22Rv1 (cell line): ENCODE measurements at regions not wholly inside any gene's neighbourhood (a gene's known extent, or its start where the extent isn't known, plus 50 kb on each side); places are given as distances from the start of the nearest gene placed in this dataset.
A peak's percentile ranks its signal among the peaks of the same experiment; 100 is the strongest.
"Not testable (repeated sequence)": the region's sequence is repeated elsewhere in the genome, so short reads cannot be mapped to it uniquely, and the experiment has no call there.

Experiments
- H3K27ac ChIP-seq: fragments of 450-650 bp; 2 replicates; pipeline ENCODE4 v1.5.1; 2017
- CTCF ChIP-seq: fragments of 450-650 bp; IDR thresholded peaks from 2 replicates; pipeline ENCODE4 v1.5.1; 2017; ENCODE audit warnings: mild to moderate bottlenecking
- ZFX ChIP-seq: fragments of 450-650 bp; IDR thresholded peaks from 2 replicates; pipeline ENCODE4 v1.6.1; 2017; ENCODE audit warnings: antibody characterized with exemption, borderline replicate concordance

GRCh38 chr9:14994738-14995137 is 84.5 kb upstream of the FREM1 start:
- TF ChIP-seq CTCF (no peak), ZFX (no peak)
- H3K27ac ChIP-seq: no peak overlapping the region

DNA sequence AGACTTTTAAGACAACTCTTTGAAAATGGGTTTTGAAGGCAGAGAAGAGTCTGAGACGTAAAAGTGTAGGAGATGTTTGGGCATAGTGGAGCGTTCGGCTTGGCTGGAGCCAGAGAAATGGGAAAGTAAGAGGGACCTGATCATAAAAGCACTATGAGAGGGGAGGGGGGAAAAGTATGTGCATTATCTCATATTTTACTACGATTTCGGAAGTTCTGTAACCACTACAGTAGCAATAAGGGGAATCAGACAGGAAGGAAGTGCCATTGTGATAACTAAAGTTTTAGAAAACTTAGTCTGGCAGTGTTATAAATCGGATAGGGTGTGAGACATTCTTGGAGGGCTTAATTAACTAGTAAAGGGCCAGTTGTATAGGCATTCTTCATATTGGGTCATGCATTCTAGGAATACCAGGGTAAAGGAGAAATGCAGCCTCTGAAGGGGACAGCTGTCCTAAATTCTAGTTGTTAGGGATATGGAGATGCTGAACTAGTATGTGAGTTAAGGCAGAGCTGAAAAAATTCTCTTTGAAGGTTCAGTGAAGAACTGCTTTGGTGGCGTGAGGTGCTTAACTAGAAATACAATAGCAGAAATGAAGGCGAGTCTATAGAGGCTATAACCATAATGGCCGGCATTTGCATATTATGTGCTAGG is 83.8 kb upstream of the FREM1 start:
- peak overlapping the region; percentile 60 for H3K27ac ChIP-seq
- TF ChIP-seq CTCF: no peak
- no peak for TF ChIP-seq ZFX

GRCh38 chr9:14993061-14993800 is 83.0 kb upstream of the FREM1 start:
- TF ChIP-seq CTCF: no peak
- TF ChIP-seq ZFX: no peak
- peak overlapping the region; percentile 60 for H3K27ac ChIP-seq

- TF ChIP-seq CTCF (no peak), ZFX (no peak)
- peak overlapping the region; percentile 60 for H3K27ac ChIP-seq
Measured at GRCh38 chr9:14992516-14992915, 82.3 kb upstream of the FREM1 start.

GRCh38 chr9:14992081-14992480 is 81.9 kb upstream of the FREM1 start:
- TF ChIP-seq ZFX (no peak), CTCF (no peak)
- peak overlapping the region; percentile 60; the same call in 1 of the 2 replicates for H3K27ac ChIP-seq

- H3K27ac ChIP-seq: not testable (repeated sequence)
Measured at GRCh38 chr9:14990647-14991046, 80.4 kb upstream of the FREM1 start.

DNA sequence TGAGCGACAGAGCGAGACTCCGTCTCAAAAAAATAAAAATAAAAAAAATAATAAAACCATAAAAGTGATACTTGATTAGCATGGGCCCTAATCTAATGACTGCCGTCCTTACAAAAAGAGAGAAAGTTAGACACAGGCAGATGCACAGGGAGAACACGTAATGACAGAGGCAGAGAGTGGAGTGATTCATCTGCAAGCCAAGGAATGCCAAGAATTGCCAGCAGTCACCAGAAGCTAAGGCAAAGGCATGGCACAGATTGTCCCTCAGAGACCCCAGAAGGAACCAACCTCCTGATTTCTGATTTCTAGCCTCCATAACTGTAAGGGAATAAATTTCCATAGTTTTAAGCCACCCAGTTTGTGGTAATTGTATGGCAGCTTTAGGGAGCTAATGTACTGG is 79.6 kb upstream of the FREM1 start:
- TF ChIP-seq ZFX (no peak), CTCF (no peak)
- H3K27ac ChIP-seq: no peak overlapping the region

- not testable (repeated sequence) for H3K27ac ChIP-seq
Measured at GRCh38 chr9:14989336-14989735, 79.1 kb upstream of the FREM1 start.
